Astrocyte of the spinal cord (primary cell): ENCODE measurements at regions not wholly inside any gene's neighbourhood (a gene's known extent, or its start where the extent isn't known, plus 50 kb on each side); places are given as distances from the start of the nearest gene placed in this dataset.
A peak's percentile ranks its signal among the peaks of the same experiment; 100 is the strongest.

ENCODE experiments used
- DNase-seq: peaks from one replicate; pipeline ENCODE4 v3.0.0; 2011; ENCODE audit warnings: low read depth, low spot score
- H3K4me3 ChIP-seq: 2 replicates; pipeline ENCODE4 v1.5.1; 2011; ENCODE audit warnings: low read depth, mild to moderate bottlenecking, low read length, moderate library complexity
- in situ Hi-C: cut with HindIII; loops from 2 replicates; pipeline ENCODE4 v1.10.0; 2017; ENCODE audit warnings: low sequenced_read_pairs
- TF ChIP-seq, protein P1 (sequence below): IDR thresholded peaks from 2 replicates; pipeline ENCODE4 v1.5.1; 2012; ENCODE audit warnings: low read depth, mild to moderate bottlenecking, low read length, inconsistent platforms

DNA sequence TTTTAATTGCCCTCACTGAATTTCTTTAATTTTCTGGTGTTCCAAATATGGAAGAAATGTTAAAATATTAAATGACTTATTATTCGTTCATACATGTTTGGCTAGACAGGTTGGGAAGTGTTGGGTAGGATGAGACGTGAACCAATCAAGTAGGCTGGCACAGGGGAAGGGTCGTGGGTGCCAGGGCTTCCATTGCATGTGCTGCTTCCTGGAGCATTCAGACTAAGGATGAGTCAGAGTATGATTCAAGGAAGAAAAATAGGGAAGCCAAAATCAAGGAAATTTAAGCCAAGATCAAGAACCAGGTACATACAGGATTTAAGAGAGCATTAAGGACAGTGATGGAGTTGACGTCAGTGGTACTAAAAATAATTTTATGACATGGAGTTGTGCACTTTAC lies 2068.0 kb downstream of the MAT2B start:
- peak; percentile 12 for DNase-seq
- H3K4me3 ChIP-seq, result no peak overlapping the region
- in situ Hi-C loops, result no loop called here
- TF ChIP-seq, protein P1, sequence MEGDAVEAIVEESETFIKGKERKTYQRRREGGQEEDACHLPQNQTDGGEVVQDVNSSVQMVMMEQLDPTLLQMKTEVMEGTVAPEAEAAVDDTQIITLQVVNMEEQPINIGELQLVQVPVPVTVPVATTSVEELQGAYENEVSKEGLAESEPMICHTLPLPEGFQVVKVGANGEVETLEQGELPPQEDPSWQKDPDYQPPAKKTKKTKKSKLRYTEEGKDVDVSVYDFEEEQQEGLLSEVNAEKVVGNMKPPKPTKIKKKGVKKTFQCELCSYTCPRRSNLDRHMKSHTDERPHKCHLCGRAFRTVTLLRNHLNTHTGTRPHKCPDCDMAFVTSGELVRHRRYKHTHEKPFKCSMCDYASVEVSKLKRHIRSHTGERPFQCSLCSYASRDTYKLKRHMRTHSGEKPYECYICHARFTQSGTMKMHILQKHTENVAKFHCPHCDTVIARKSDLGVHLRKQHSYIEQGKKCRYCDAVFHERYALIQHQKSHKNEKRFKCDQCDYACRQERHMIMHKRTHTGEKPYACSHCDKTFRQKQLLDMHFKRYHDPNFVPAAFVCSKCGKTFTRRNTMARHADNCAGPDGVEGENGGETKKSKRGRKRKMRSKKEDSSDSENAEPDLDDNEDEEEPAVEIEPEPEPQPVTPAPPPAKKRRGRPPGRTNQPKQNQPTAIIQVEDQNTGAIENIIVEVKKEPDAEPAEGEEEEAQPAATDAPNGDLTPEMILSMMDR, result no peak

DNA sequence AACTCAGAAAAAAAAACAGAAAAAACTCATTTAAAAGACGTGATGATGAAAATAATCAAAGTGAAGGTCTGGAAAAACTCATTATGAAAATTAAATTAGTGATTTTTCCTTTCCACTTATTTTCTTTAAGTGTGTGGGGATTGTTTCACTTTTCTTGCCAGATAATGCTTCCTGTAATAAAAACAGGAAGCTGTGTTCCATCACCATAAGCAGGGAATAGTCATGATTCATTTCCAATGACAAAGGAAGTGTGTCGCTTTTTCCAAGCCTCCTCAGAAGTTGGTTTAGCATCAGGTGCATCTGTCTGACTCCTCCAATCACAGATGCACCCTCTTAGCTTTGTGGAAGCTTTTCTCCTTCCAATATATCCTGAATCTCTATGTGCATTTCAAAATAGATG lies 2068.7 kb downstream of the MAT2B start:
- no peak overlapping the region for H3K4me3 ChIP-seq
- TF ChIP-seq, protein P1, result no peak
- in situ Hi-C loops, result no loop called here
- no peak for DNase-seq

DNA sequence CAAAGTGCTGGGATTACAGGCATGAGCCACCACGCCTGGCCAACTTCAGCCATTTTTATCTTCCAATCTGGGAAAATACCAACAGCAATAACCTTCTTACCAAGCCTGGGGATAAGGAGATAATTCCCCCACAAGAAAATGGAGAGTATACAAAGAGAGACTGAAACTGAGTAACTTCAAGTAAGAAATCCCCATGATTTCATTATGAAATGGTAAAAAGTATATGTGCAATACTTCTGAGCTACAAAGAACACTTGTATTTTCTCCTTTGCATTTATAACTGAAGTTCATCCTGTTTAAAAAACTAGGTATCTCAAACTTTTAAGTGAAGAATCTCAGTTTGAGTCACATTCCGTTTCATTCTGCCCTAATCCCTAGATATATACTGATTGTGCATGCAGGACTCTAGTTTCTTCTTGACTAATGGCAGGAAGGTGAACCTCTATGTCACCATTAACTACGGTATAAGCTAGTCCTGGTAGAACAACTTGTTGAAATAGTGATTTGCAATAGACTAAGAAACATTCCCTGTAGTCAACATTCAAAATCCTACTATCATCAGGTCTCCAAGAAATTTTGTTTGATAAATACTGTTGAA lies 2071.4 kb downstream of the MAT2B start:
- DNase-seq, result no peak
- H3K4me3 ChIP-seq, result no peak overlapping the region
- in situ Hi-C loops, result no loop called here
- TF ChIP-seq, protein P1, result no peak

DNA sequence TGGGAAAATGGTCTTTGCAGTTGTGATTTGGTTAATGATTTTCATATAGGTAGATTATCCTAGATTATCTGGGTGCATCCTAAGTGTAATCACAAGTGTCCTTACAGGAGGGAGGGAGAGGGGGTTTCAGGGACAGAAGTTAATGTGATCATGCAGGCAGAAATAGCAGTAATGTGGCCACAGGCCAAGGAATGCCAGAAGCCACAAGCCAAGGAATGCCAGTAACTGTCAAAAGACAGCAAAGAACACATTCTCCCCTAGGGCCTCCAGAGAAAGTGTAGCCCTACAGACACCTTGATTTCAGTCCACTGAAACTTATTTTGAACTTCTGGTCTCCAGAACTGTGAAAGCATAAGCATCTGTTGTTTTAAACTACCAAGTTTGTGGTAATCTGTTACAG lies 2074.5 kb downstream of the MAT2B start:
- in situ Hi-C loops, result no loop called here
- H3K4me3 ChIP-seq, result no peak overlapping the region
- DNase-seq, result peak; percentile 60
- TF ChIP-seq, protein P1, result no peak

DNA sequence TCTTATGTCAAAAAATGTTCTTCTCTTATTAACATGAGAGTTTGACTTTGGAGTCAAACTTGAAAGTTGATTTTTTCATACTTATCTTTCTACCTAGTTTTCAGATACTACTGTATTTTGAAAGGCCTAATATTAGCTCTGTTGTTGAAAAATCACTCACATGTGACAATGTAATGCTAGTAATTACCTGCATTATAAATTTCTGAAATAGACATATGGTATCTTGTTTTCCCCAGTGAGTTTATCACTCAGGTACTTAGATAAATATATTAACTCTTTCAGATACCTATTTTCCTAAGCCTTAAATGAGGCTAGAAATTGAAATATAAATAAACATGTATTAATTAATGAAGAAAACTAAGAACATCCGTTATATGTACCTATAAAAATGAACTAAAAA lies 2089.3 kb downstream of the MAT2B start:
- H3K4me3 ChIP-seq, result no peak overlapping the region
- DNase-seq, result no peak
- in situ Hi-C loops, result no loop called here
- TF ChIP-seq, protein P1, result no peak

DNA sequence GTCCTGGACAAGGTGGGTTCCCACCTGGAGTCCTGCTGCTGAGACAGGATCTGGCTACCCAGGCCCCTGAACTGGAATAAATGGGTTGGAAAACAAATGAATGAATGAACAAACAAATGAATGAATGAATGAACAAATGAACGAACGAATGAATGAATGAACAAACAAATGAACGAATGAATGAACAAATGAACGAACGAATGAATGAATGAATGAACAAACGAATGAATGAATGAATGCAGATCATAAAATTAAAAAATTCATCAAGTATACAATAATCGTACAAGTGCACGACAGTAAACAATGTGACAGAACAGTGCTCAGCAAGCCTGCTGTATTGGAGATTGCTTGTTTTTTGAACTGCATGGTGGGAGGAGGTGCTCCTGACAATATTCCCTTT lies 2097.1 kb downstream of the MAT2B start:
- TF ChIP-seq, protein P1, result no peak
- H3K4me3 ChIP-seq, result no peak overlapping the region
- in situ Hi-C loops, result no loop called here
- DNase-seq, result no peak

DNA sequence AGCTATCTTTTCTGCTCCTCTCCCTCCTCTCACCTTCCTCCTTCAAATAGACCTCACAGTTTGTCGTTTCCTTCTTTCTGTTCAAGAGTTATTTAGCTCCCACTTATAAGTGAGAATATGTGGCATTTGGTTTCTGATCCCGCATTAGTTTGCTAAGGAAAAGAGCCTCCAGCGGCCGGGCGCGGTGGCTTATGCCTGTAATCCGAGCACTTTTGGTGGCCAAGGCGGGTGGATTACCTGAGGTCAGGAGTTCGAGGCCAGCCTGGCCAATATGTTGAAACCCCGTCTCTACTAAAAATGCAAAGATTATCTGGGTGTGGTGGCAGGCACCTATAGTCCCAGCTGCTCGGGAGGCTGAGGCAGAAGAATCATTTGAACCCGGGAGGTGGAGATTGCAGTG lies 2101.6 kb downstream of the MAT2B start:
- no peak for DNase-seq
- TF ChIP-seq, protein P1, result no peak
- in situ Hi-C loops, result no loop called here
- H3K4me3 ChIP-seq, result no peak overlapping the region
